ENCODE measurements at regions not wholly inside any gene's neighbourhood (a gene's known extent, or its start where the extent isn't known, plus 50 kb on each side); places are given as distances from the start of the nearest gene placed in this dataset.

DNA sequence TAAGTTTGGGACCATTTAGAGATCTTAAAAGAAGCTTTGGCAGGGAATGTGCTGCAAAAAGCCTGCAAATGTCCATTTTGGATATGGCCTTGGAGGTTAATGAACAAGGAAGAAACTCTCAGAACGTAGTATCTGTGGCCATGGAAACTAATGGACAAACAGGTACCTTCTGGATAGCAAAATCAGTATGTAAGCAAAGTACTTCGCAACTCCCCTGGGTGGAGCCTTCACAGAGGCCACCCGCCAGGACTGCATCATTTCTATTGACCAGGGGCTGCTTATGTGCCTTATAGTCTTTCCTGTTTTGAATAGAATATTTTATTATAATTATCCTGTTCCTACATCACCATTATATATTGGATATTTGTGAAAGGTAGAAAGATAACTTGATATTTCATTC lies 510.8 kb upstream of the SYNCRIP start:
- no peak for TF ChIP-seq EZH2 (IDR thresholded peaks at IDR 0.05)
- TF ChIP-seq POLR2AphosphoS5 (IDR thresholded peaks at IDR 0.05; ENCODE audit: borderline replicate concordance, low read depth, low read length): no peak
- no peak for TF ChIP-seq FOXP2 (optimal IDR thresholded peaks at IDR 0.05; ENCODE audit: control extremely low read depth, extremely low read length, insufficient read depth)

Measured in SK-N-MC (cell line).